HG03432 (cell line): ENCODE measurements at regions not wholly inside any gene's neighbourhood (a gene's known extent, or its start where the extent isn't known, plus 50 kb on each side); places are given as distances from the start of the nearest gene placed in this dataset.
"Not testable (repeated sequence)": the region's sequence is repeated elsewhere in the genome, so short reads cannot be mapped to it uniquely, and the experiment has no call there.

Experiments used
- ATAC-seq: cut with Tn5 transposase; IDR thresholded peaks from one replicate; pipeline ENCODE4 v1.9.1; 2021; ENCODE audit warnings: mild to moderate bottlenecking, moderate library complexity; ENCODE audit not compliant: unreplicated experiment

DNA sequence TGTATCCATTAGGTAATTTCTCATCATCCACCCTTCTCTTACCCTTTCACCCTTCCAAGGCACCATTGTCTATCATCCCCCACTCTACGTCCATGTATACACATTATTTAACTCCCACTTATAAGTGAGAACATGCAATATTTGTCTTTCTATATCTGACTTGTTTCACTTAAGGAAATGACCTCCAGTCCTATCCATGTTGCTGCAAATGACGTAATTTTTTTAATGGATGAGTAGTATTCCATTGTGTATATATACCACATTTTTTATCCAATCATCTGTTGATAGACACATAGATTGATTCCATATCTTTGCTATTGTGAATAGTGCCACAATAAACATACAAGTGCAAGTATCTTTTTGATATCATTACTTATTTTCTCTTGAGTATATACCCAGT is 322.9 kb upstream of the CXADR start:
- no peak for ATAC-seq

DNA sequence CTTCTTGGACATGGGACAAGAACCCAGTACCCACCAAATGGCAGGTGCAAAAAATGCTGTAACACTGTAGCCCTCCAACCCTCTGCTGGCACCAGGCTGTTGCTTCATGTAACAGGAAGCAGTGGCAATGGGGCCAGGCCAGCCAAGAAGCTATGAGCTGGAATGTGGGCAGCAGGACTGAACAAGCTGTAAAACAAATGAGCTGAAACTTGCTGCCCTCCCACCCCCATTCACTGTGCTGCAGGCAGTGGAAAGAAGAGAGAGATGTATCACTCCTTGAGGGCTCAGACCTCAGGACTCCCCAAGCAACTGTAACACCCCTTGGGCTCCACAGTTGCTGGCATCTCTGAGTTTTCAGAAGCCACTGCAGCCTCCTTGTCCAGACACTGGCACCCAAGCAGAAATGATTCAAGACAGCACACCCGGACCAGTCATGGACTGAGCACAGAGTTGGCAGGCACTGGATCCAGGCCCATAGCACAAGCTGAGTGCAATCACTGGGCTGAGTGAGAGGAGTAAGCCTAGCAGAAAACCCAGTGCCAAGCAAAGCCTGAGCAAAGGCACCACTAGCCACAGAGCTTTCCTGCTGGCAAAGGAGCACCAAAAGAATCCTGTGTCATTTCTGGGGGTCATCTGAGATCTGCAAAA is 321.4 kb upstream of the CXADR start:
- ATAC-seq, result no peak

DNA sequence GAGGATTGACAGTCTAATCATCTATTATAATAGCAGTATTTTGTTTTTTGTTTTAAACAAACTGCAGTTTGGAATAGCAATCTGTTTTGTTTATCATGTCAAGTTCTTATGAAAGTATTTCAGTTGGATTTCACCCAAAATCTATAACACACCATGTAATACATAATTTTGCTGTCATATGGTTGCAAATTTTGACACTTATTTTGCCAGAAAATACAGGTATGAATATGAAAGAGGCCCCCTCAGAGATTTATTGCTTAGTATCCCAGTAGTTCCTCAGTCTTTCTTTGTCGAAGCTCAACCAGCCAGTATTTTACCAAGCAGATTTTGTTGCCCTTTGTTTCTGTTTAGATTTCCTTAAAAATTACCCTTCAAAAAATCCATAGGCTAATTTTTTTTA is 317.5 kb upstream of the CXADR start:
- no peak for ATAC-seq

DNA sequence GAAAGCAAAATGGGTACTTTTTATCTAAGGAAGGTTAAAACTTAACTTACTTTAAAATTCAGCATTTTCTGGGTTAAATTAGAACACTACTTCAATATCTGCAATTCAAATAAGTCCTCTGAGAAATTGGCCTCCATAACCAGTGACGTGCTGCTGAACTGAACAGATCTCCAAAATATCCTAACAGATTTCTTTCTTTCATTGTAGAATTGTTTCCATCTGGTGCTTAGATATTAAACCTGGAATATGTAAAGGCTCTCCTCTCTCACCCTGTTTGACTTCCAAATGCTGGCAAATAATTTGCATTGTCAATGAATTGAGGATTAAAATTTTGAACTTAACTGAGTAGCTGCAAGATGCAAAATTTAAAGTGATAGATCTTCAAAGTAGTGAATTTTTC is 316.9 kb upstream of the CXADR start:
- no peak for ATAC-seq

DNA sequence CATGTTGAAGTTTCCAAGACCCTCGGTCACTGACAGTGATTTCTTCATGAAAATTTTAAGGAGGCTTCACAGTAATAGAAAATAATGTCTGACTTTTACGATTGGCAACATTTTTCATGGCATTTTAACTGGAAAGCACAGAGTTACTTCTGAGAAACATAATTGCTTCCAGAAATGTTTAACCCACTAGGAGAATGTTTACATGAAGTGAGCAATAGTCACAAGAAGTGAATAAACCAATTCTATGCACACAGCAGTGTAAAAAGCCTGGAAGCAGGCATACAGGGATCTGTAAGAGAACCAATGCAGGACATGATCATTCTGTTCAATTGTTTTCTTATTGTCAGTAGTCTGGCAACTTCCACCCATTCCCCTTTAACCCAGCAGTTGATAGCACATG is 316.2 kb upstream of the CXADR start:
- ATAC-seq, result no peak

DNA sequence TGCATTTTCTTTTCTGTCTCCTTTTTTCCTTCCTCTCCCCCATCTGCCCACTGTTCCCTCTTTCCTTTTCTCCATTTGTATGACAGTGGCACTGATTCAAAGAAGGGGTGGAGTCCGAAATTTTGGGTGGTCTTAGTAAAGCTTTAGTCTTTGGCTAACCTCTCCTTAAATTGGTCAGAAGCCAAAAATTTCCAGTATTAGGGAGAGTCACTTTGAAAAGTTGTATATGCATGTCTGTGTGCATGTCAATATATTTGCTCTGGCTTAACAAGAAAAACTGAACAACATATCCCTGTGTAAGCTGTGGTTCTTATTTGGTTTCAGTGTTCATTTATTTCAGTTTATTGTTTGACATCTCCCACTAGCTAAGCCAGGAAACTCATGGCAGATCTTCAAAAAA is 314.8 kb upstream of the CXADR start:
- no peak for ATAC-seq

DNA sequence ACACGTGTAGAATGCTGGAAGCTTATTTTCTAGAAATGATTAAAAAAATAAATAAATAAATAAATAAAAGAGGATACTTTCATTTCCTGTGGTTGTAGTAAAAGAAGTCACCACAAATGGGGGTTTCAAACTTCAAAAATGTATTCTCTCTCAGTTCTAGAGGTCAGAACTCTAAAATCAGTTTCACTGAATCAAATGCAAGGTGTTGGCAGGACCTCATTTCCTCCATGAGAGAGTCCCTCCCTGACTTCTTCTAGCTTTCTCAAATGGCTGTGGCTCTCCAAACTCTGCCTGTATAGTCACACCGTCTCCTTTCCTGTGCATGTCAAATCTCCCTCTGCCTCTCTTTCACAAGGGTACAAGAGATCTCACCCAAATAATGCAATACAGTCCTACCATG is 312.6 kb upstream of the CXADR start:
- no peak for ATAC-seq

DNA sequence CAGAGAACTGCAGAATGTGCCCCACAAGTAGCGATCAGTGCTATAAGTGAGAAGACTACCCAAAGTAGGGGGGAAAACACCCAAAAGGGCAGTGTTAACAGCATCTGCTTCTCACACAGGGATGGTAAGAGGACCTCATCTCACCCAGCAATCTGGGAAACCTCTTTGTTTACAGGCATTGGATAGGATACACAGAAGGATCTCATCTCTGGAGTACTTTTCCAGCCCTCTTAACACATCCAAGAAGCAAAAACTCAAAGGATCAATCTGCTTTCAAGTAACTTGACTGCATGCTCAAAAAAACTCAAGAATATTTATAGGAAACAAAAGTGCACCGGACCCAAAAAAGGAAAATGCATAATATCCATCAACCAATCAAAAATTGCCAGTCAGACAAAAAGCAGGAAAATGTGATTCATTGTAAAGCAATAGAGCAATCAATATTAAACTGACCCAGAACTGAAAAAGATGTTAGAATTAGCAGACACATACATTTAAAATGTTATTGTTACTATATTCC is 311.0 kb upstream of the CXADR start:
- ATAC-seq, result no peak

DNA sequence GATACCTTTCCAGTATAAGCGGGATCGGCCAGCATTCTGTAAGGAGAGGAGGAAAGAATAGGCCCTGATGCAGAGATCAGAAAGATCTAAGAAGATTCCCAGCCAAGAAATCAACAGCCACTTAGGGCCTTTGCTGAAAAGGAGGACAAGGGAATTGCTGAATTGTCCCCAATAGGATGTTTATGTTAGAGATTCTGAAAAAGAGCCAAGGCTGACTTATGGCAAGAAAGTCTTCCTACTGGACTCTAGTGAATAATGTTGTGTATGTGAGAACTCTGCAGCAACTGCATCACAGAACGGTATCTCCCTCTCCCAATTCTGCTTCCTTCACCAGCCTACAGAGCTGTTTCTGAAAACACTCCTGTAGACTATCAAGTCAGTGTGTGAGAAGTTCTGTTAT is 298.0 kb upstream of the CXADR start:
- ATAC-seq, result no peak

DNA sequence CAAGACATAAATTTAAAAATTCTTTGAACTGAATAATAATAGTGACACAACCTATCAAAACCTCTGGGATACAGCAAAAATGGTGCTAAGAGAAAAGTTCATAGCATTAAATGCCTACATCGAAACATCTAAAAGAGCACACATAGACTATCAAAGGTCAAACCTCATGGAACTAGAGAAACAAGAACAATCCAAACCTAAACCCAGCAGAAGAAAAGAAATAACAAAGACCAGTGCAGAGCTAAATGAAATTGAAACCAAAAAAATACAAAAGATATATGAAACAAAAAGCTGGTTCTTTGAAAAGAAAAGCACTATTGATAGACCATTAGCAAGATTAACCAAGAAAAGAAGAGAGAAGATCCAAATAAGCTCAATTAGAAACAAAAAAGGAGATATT is 293.8 kb upstream of the CXADR start:
- ATAC-seq, result not testable (repeated sequence)

DNA sequence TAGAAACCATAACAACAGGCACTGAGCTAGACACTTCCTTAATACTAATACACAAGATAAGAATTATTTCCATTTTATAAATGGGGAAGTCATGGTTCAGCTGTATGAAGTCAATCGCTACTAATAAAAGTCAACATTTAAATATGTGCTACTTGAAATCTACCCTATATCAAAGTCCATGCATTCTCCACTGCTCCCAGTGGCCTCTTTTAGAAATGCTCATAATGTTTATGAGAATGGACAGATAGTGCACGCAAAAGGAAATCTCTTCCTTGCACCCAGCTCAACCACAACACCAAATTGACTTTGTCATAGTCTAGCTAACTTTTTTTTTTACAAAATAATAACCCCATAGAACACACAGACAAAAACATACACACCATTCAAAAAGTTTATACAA is 281.7 kb upstream of the CXADR start:
- no peak for ATAC-seq

DNA sequence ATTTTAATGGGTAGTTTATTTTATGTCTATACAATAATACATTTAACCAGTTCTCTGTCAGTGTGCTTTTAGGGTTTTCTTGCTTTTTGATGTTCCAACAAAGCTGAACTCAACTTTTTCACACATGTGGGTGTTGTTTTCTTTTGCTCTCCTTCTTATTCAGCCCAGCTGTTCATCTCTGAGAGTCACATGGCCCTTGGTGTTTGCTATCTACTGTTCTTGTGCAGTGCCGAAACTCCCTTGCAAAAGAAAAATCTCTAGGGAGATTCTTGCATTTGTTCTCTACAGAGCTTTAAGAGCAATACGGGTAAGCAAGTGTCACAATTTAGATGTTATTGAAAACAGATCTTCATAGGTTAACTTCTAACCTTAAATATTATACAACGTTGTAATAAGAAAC is 281.1 kb upstream of the CXADR start:
- no peak for ATAC-seq

DNA sequence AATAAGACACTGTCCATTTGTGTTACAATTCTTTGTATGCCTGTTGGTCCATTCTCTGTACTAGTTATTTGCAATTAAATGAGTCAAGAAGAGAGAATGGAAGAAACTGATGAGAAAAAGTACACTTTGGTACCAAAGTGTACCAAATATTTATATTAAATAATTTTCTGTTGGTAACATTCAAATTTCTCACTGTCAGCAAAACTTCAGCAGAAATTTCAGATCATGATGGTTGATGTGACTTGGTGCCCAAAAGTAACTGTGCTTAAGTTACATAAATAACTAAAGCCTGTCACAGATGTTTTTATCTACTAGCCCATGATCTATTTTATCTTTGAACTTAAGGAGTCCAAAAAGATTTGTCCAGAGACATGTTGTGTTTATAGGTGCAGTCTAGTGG is 274.4 kb upstream of the CXADR start:
- no peak for ATAC-seq

DNA sequence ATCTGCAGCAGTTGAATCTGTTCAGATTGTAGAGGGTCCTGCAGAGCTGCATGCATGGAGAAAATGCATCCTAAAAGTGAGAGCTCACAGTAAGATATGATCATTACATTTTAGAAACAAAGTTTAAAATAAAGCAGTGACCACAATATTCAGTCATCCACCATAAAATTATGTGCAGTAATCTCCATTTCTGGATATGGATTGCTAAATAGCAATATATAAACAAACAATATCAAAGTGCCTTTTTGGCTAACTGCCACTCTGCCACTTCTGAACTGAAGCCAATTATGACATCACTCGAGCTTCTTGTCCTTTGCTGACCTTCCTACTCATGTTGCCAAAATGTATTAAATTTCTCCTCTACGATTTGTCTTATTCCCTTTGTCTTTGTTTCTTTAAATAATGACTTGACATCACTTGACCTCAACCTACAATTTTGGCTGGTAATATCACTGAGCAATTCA is 262.0 kb upstream of the CXADR start:
- ATAC-seq, result no peak

DNA sequence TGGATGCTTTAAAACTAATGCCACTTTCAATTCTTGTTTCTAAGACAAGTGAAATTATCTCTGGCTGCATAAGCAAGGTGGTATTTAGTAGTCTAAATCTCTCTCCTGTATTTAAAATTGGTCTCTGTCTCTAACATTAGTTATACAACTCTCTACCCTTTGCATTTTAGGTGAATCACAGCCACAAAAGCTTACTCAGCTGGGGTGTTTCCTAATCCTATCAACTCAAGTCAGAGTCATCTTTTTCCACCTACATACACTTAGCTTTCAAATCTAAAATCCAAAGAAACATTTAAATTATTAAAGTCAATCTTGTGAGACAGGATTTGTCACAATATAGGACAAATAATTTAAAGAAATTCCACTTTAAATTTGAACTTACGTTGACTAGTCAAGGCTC is 255.1 kb upstream of the CXADR start:
- ATAC-seq, result no peak

DNA sequence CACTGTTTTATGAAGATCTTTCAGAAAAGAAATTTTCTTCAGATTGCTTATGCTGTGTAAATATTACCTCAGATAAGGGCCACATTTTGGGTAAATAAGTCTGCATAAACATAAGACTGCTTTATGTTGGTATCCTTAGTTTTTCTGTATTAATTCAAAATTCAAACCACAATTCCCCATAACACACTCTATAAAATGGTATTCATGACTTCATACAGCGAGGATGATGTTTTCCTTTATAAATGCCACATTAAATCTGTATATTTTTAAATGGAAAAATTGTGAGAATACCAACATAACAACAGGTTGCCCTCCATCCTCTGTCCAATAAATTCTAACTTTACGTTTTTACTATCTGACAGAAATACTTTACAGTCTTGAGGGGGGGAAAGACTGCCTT is 248.7 kb upstream of the CXADR start:
- ATAC-seq, result no peak

DNA sequence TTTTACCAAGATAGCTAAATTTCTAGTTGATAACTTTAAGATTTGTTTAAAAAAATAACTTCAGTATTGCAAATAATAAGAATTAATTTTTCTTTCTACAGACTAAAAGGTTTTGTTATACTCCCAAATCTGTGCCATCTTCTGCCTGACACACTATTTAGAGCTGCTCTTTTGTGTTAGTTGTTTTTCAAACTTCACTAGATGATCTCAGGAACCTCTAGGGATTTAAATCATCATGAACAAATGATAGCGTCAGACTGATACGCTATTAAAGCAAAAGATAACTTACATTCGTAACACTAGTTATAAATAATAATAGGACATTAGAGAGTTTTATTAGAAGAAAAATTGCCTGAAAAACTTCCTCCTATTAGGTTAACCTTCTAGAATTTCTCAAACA is 243.1 kb upstream of the CXADR start:
- no peak for ATAC-seq

DNA sequence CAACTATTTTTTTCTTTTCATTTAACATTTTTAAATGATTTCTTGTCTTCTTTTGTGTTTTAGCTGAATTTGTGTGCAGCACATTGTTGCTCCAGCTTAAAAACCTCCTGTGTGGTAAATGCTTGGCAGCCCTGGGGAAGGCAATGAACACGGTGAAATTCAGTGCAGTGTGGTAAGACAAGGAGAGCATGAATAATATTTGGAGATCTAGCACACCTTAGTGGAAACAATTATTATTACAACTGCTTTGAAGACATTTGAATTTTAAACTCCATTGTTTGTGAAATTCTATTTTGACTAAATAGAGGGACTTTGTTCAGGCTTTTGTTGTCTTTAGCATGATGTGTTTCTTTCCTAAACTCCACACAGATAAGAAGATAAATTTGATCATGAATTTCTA is 242.6 kb upstream of the CXADR start:
- ATAC-seq, result no peak

DNA sequence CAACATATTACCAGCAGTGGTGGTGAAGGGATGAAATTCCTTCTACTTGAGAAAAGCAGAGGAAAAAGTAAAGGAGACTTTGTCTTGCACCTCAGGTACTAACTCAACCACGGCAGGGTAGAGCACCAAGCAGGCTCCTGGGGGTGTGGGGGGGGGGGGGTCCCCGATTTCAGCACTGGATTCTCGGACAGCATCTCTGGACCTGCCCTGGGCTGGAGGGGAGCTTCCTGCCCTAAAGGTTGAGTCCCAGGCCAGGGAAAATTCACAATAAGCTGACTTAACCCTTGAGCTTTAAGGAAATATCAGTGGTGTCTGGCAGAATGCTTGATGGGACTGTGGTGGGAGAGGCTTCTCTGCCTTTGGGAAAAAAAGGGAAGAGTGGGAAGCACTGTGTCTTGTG is 233.2 kb upstream of the CXADR start:
- ATAC-seq, result no peak

DNA sequence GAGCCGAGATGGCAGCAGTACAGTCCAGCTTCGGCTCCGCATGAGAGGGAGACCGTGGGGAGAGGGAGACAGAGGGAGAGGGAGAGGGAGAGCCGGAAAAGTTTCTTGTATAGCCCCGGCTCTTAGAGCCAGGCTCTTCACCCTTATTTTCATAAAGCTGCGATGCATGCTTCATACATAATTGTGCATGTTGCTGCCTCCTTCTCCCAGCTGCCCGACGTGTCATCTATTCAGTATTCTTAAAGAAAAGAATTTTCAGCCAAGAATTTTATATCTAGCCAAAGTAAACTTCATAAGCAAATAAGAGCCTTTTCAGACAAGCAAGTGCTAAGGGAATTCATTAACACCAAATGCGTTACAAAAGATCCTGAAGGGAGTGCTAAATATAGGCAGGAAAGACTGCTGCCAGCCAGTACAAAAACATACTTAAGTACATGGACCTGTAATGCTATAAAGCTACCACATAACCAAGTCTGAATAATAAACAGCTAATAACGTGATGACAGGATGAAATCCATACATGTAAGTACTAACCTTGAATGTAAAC is 219.8 kb upstream of the CXADR start:
- ATAC-seq, result not testable (repeated sequence)

DNA sequence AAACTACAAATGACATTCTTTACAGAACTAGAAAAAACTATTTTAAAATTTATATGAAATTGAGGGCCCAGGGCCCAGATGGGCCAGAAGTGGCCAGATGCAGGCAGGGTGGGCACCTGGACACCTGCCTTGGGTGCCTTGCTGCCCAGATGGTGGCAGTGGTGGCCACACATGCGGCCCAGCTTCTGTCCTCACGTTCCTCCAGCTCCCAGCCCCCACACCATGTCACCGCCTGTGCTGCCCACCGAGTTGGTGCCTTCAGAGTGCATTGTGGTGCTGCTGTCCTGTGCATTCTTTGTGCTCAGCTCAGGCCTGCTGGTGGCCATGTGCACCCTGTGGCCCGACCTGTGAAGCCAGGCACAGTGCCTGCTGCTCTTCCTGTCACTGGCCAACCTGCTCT is 216.8 kb upstream of the CXADR start:
- no peak for ATAC-seq

DNA sequence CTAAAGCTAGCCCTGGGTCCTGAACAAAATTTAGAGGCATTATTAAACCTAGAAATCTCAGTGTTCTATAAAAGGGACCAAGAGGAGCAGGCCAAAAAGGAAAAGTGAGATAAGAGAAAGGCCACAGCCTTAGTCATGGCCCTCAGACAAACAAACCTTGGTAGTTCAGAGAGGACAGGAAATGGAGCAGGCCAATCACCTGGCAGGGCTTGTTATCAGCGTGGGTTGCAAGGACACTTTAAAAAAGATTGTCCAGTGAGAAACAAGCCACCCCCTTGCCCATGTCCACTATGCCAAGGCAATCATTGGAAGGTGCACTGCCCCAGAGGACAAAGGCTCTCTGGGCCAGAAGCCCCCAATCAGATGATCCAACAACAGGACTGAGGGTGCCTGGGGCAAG is 213.3 kb upstream of the CXADR start:
- ATAC-seq, result not testable (repeated sequence)

DNA sequence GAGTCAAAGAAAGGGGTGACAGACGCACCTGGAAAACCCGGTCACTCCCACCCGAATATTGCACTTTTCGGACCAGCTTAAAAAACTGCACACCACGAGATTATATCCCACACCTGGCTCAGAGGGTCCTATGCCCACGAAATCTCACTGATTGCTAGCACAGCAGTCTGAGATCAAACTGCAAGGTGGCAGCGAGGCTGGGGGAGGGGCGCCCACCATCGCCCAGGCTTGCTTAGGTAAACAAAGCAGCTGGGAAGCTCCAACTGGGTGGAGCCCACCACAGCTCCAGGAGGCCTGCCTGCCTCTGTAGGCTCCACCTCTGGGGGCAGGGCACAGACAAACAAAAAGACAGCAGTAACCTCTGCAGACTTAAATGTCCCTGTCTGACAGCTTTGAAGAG is 185.1 kb upstream of the CXADR start:
- not testable (repeated sequence) for ATAC-seq
